DMS53 treated with DMSO at 0.1 percent for 48 hours (cell line): ENCODE measurements at regions not wholly inside any gene's neighbourhood (a gene's known extent, or its start where the extent isn't known, plus 50 kb on each side); places are given as distances from the start of the nearest gene placed in this dataset.
A peak's percentile ranks its signal among the peaks of the same experiment; 100 is the strongest.

Experiments used
- DNase-seq: peaks from one replicate; lab custom pipeline; 2025; ENCODE audit not compliant: unreplicated experiment; lab: John Stamatoyannopoulos, UW

- no peak for DNase-seq
Observed at GRCh38 chr12:4108803-4109345, 164.7 kb upstream of the CCND2 start.

- DNase-seq, result no peak
Observed at GRCh38 chr12:4107911-4108697, 165.5 kb upstream of the CCND2 start.

GRCh38 chr12:4107436-4107878, 166.1 kb upstream of the CCND2 start:
- DNase-seq, result peak; percentile 100

- no peak for DNase-seq
Observed at GRCh38 chr12:4106621-4107020, 166.9 kb upstream of the CCND2 start.

GRCh38 chr12:4104722-4105244, 168.8 kb upstream of the CCND2 start:
- no peak for DNase-seq

GRCh38 chr12:4099276-4099675, 174.3 kb upstream of the CCND2 start:
- no peak for DNase-seq

GRCh38 chr12:4091016-4091743, 182.4 kb upstream of the CCND2 start:
- no peak for DNase-seq

- no peak for DNase-seq
Observed at GRCh38 chr12:4089956-4090355, 183.6 kb upstream of the CCND2 start.

GRCh38 chr12:4089121-4089606, 184.4 kb upstream of the CCND2 start:
- DNase-seq, result no peak

GRCh38 chr12:4088451-4088850, 185.1 kb upstream of the CCND2 start:
- no peak for DNase-seq

- DNase-seq, result no peak
Observed at GRCh38 chr12:4086481-4086880, 187.1 kb upstream of the CCND2 start.

GRCh38 chr12:4084573-4084972, 189.0 kb upstream of the CCND2 start:
- no peak for DNase-seq

- no peak for DNase-seq
Observed at GRCh38 chr12:4082809-4083403, 190.7 kb upstream of the CCND2 start.

GRCh38 chr12:4080213-4080612, 193.3 kb upstream of the CCND2 start:
- DNase-seq, result no peak

GRCh38 chr12:4074129-4074528, 199.4 kb upstream of the CCND2 start:
- no peak for DNase-seq

GRCh38 chr12:4069670-4070010, 196.4 kb upstream of the PARP11 start:
- no peak for DNase-seq

GRCh38 chr12:4068981-4069669, 195.9 kb upstream of the PARP11 start:
- no peak for DNase-seq

GRCh38 chr12:4064008-4064407, 190.8 kb upstream of the PARP11 start:
- DNase-seq, result no peak

- DNase-seq, result no peak
Observed at GRCh38 chr12:4059898-4060568, 186.8 kb upstream of the PARP11 start.
